Kidney (tissue), 13 donors: ENCODE measurements at regions not wholly inside any gene's neighbourhood (a gene's known extent, or its start where the extent isn't known, plus 50 kb on each side); places are given as distances from the start of the nearest gene placed in this dataset.

ENCODE experiments used
- DNase-seq, 5 donors: peaks; one replicate each; pipeline ENCODE4 v3.0.0-alpha.2; 2013 to 2020
- FAIRE-seq: peaks from 2 replicates; lab custom pipeline; 2012; peaks lifted over from hg19 to GRCh38; lab: Jason Lieb, UNC
- H3K27ac ChIP-seq, 2 donors: one replicate each; pipeline ENCODE4 v1.7.0; 2013; ENCODE audit warnings: low read depth in 2 of 2, low read length in 2 of 2, inconsistent platforms in 1 of 2
- H3K27me3 ChIP-seq: one replicate; pipeline ENCODE4 v1.7.1; 2013; ENCODE audit warnings: low read length, inconsistent platforms; ENCODE audit not compliant: control insufficient read depth, insufficient read depth
- H3K36me3 ChIP-seq, 3 donors: one replicate each; pipeline versions ENCODE4 v1.7.0 to v1.7.1; 2013; ENCODE audit warnings: low read length in 3 of 3, control low read depth in 1 of 3, inconsistent platforms in 1 of 3; ENCODE audit not compliant: insufficient read depth in 3 of 3, control insufficient read depth in 2 of 3
- H3K4me1 ChIP-seq, 3 donors: one replicate each; pipeline versions ENCODE4 v1.7.0 to v1.7.1; 2013; ENCODE audit warnings: low read length in 3 of 3, inconsistent platforms in 1 of 3, low read depth in 1 of 3; ENCODE audit not compliant: control insufficient read depth in 2 of 3, insufficient read depth in 2 of 3
- H3K4me3 ChIP-seq, 3 donors: one replicate each; pipeline versions ENCODE4 v1.7.0 to v1.8.1; 2013; ENCODE audit warnings: low read length in 3 of 3, control low read depth in 1 of 3, inconsistent platforms in 1 of 3
- H3K9ac ChIP-seq, 3 donors: one replicate each; pipeline versions ENCODE4 v1.7.0 to v1.7.1; 2013; ENCODE audit warnings: low read length in 3 of 3, control low read depth in 1 of 3, inconsistent platforms in 1 of 3
- H3K9me3 ChIP-seq, 3 donors: one replicate each; pipeline versions ENCODE4 v1.7.0 to v1.7.1; 2013; ENCODE audit warnings: low read length in 3 of 3, control low read depth in 1 of 3, inconsistent platforms in 1 of 3; ENCODE audit not compliant: control insufficient read depth in 2 of 3, insufficient read depth in 1 of 3
- intact Hi-C: fragments of 100-400 bp; cut with DNase I; formaldehyde crosslinking; loops from one replicate; pipeline ENCODE4 v1.11.1; 2022
- TF ChIP-seq, protein P1 (sequence below): IDR thresholded peaks from 3 replicates; pipeline ENCODE4 v1.5.1; 2012; ENCODE audit warnings: mild to moderate bottlenecking, moderate library complexity, borderline replicate concordance; ENCODE audit not compliant: insufficient read depth; ENCODE audit errors: extremely low read depth
- donor health status: control.
- donor health status: control.
- donor health status: control.
- donor health status: control.
- donor health status: control.
- donor health status: DM: yes; HTN: yes; CAD: no.
- donor health status: Normal renal cell carcinoma (clear cell type).

GRCh38 chr6:3608159-3608558 is 143.4 kb downstream of the PXDC1 start:
- no peaks in the 10 kb centered on the region for H3K27me3 ChIP-seq
- H3K9ac ChIP-seq, result no peak overlapping the region
- DNase-seq (peak in 1 of 5 donors; percentile 51), FAIRE-seq (no peak)
- no peaks in the 10 kb centered on the region for H3K9me3 ChIP-seq
- no peak overlapping the region for H3K4me3 ChIP-seq
- no peaks in the 10 kb centered on the region for H3K36me3 ChIP-seq
- TF ChIP-seq, protein P1, sequence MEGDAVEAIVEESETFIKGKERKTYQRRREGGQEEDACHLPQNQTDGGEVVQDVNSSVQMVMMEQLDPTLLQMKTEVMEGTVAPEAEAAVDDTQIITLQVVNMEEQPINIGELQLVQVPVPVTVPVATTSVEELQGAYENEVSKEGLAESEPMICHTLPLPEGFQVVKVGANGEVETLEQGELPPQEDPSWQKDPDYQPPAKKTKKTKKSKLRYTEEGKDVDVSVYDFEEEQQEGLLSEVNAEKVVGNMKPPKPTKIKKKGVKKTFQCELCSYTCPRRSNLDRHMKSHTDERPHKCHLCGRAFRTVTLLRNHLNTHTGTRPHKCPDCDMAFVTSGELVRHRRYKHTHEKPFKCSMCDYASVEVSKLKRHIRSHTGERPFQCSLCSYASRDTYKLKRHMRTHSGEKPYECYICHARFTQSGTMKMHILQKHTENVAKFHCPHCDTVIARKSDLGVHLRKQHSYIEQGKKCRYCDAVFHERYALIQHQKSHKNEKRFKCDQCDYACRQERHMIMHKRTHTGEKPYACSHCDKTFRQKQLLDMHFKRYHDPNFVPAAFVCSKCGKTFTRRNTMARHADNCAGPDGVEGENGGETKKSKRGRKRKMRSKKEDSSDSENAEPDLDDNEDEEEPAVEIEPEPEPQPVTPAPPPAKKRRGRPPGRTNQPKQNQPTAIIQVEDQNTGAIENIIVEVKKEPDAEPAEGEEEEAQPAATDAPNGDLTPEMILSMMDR, result no peak
- no peak overlapping the region for H3K27ac ChIP-seq
- no peaks in the 10 kb centered on the region for H3K4me1 ChIP-seq
- intact Hi-C loops, result no loop called here

GRCh38 chr6:3607599-3607998 is 143.9 kb downstream of the PXDC1 start:
- no peak overlapping the region for H3K27ac ChIP-seq
- no peaks in the 10 kb centered on the region for H3K27me3 ChIP-seq
- H3K9me3 ChIP-seq, result no peaks in the 10 kb centered on the region
- H3K36me3 ChIP-seq, result no peaks in the 10 kb centered on the region
- intact Hi-C loops, result no loop called here
- H3K9ac ChIP-seq, result no peak overlapping the region
- DNase-seq (no peak), FAIRE-seq (no peak)
- H3K4me1 ChIP-seq, result no peaks in the 10 kb centered on the region
- H3K4me3 ChIP-seq, result no peak overlapping the region
- TF ChIP-seq, protein P1, result no peak

DNA sequence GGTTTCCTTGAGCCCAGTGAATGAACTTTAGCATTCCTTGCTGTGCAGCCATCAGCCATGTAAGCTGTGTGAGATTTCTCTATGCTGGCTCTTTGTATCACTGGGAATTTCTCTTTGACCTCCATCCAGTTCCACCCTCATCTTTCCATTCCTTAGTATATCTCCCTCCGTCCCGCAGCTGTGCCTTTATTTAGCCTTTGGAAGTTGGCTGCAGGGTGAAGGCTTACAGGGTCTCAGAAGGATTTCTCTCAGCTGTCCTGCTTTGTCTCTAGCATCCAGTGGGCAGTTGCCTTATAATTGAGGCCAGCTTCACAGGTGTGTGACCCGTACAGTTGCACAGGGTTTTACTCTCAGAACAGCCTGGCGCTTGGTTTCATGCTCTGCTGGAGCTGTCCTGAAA is 144.3 kb downstream of the PXDC1 start:
- TF ChIP-seq, protein P1, result no peak
- DNase-seq (no peak), FAIRE-seq (no peak)
- no peaks in the 10 kb centered on the region for H3K9me3 ChIP-seq
- intact Hi-C loops, result no loop called here
- no peak overlapping the region for H3K27ac ChIP-seq
- no peaks in the 10 kb centered on the region for H3K27me3 ChIP-seq
- no peak overlapping the region for H3K9ac ChIP-seq
- H3K36me3 ChIP-seq, result no peaks in the 10 kb centered on the region
- H3K4me1 ChIP-seq, result no peaks in the 10 kb centered on the region
- no peak overlapping the region for H3K4me3 ChIP-seq

GRCh38 chr6:3603340-3604130 is 146.7 kb upstream of the SLC22A23 start:
- Histone ChIP-seq H3K36me3 (no peaks in the 10 kb centered on the region), H3K27ac (no peak overlapping the region), H3K4me1 (no peaks in the 10 kb centered on the region), H3K4me3 (no peak overlapping the region), H3K9me3 (no peaks in the 10 kb centered on the region), H3K9ac (no peak overlapping the region), H3K27me3 (no peaks in the 10 kb centered on the region)
- FAIRE-seq (no peak), DNase-seq (no peak)
- TF ChIP-seq, protein P1, result no peak
- intact Hi-C loops, result no loop called here
